ENCODE measurements at regions not wholly inside any gene's neighbourhood (a gene's known extent, or its start where the extent isn't known, plus 50 kb on each side); places are given as distances from the start of the nearest gene placed in this dataset.

- no peaks in the 10 kb centered on the region for H3K27me3 ChIP-seq (ENCODE audit: control insufficient read depth, insufficient read depth, low read length)
- H3K4me1 ChIP-seq (ENCODE audit: control insufficient read depth, insufficient read depth, low read length), result no peaks in the 10 kb centered on the region
- H3K27ac ChIP-seq (ENCODE audit: low read depth, low read length), result no peak overlapping the region
- no peak overlapping the region for H3K9ac ChIP-seq (ENCODE audit: low read length)
- H3K4me3 ChIP-seq (ENCODE audit: low read depth, low read length), result no peak overlapping the region
- H3K36me3 ChIP-seq (ENCODE audit: control insufficient read depth, insufficient read depth, low read length), result no peaks in the 10 kb centered on the region
- H3K9me3 ChIP-seq (ENCODE audit: control insufficient read depth, insufficient read depth, low read depth, low read length), result peaks cover 59% of the 10 kb centered on the region
These were observed 990.3 kb upstream of the ZNF722 start for GRCh38 chr7:63008366-63008765.

DNA sequence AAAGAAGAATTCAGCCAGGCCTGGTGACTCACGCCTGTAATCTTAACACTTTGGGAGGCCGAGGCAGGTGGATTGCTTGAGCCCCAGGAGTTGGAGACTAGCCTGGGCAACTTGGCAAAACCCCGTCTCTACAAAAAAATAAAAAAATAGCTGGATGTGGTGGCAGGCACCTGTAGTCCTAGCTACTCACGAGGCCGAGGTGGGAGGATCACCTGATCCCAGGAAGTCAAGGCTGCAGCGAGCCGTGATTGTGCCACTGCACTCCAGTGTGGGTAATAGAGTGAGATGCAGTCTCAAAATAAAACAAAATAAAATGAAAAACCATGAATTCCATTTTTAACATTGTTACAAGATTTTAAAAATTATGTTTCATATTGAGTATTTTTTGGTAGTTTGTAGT lies 988.9 kb upstream of the ZNF722 start:
- Histone ChIP-seq H3K4me1 (ENCODE audit: control insufficient read depth, insufficient read depth, low read length) (no peaks in the 10 kb centered on the region), H3K36me3 (ENCODE audit: control insufficient read depth, insufficient read depth, low read length) (no peaks in the 10 kb centered on the region), H3K27me3 (ENCODE audit: control insufficient read depth, insufficient read depth, low read length) (no peaks in the 10 kb centered on the region), H3K4me3 (ENCODE audit: low read depth, low read length) (no peak overlapping the region), H3K9me3 (ENCODE audit: control insufficient read depth, insufficient read depth, low read depth, low read length) (peaks cover 63% of the 10 kb centered on the region), H3K27ac (ENCODE audit: low read depth, low read length) (no peak overlapping the region), H3K9ac (ENCODE audit: low read length) (no peak overlapping the region)

DNA sequence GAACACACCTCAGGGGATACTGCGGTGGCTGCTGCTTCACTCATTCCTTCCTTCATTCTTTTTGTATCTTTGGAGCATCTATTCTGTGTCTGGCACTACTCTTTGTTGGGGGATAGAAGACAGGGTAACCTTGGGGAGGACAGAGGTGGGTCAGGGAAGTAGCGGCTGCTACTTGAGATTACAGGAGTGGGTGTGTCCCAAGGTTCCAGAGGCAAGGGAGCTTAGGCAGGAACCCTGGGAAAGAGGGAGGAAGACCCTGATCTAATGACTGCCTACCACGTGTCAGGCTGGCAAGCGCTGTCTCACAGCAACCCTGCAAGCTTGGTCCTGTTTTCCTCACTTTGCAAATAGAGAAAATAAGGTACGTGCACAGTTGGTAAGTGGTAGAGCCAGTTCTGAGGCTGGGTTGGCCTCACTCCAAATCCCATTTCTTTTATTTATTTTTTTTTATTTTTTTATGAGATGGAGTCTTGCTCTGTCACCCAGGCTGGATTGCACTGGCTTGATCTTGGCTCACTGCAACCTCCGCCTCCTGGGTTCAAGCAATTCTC lies 985.9 kb upstream of the ZNF722 start:
- H3K27me3 ChIP-seq (ENCODE audit: control insufficient read depth, insufficient read depth, low read length), result no peaks in the 10 kb centered on the region
- peaks cover 74% of the 10 kb centered on the region for H3K9me3 ChIP-seq (ENCODE audit: control insufficient read depth, insufficient read depth, low read depth, low read length)
- no peak overlapping the region for H3K9ac ChIP-seq (ENCODE audit: low read length)
- H3K4me3 ChIP-seq (ENCODE audit: low read depth, low read length), result no peak overlapping the region
- H3K4me1 ChIP-seq (ENCODE audit: control insufficient read depth, insufficient read depth, low read length), result no peaks in the 10 kb centered on the region
- no peaks in the 10 kb centered on the region for H3K36me3 ChIP-seq (ENCODE audit: control insufficient read depth, insufficient read depth, low read length)
- no peak overlapping the region for H3K27ac ChIP-seq (ENCODE audit: low read depth, low read length)

DNA sequence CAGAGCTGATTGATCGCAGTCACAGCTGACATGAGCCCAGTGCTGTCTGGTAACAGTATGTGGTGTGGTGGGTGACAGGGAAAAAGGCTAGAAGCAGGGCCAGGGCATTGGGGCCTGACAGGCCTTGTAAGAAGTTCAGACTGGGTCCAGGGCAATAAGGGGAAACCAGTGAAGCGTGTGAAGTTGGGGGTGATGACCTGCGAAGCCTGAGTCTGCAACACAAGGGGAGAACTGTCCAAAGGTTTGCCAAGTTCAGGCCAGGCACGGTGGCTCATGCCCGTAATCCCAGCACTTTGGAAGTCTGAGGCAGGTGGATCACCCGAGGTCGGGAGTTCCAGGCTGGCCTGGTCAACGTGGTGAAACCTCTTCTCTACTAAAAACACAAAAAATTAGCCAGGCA lies 983.9 kb upstream of the ZNF722 start:
- no peaks in the 10 kb centered on the region for H3K4me1 ChIP-seq (ENCODE audit: control insufficient read depth, insufficient read depth, low read length)
- H3K27me3 ChIP-seq (ENCODE audit: control insufficient read depth, insufficient read depth, low read length), result no peaks in the 10 kb centered on the region
- no peak overlapping the region for H3K4me3 ChIP-seq (ENCODE audit: low read depth, low read length)
- H3K27ac ChIP-seq (ENCODE audit: low read depth, low read length), result no peak overlapping the region
- H3K9ac ChIP-seq (ENCODE audit: low read length), result no peak overlapping the region
- no peaks in the 10 kb centered on the region for H3K36me3 ChIP-seq (ENCODE audit: control insufficient read depth, insufficient read depth, low read length)
- peaks cover 74% of the 10 kb centered on the region for H3K9me3 ChIP-seq (ENCODE audit: control insufficient read depth, insufficient read depth, low read depth, low read length)

GRCh38 chr7:63023182-63023787 lies 975.4 kb upstream of the ZNF722 start:
- H3K4me3 ChIP-seq (ENCODE audit: low read depth, low read length), result no peak overlapping the region
- no peaks in the 10 kb centered on the region for H3K27me3 ChIP-seq (ENCODE audit: control insufficient read depth, insufficient read depth, low read length)
- no peaks in the 10 kb centered on the region for H3K36me3 ChIP-seq (ENCODE audit: control insufficient read depth, insufficient read depth, low read length)
- no peaks in the 10 kb centered on the region for H3K4me1 ChIP-seq (ENCODE audit: control insufficient read depth, insufficient read depth, low read length)
- peaks cover 73% of the 10 kb centered on the region for H3K9me3 ChIP-seq (ENCODE audit: control insufficient read depth, insufficient read depth, low read depth, low read length)
- no peak overlapping the region for H3K27ac ChIP-seq (ENCODE audit: low read depth, low read length)
- H3K9ac ChIP-seq (ENCODE audit: low read length), result no peak overlapping the region

DNA sequence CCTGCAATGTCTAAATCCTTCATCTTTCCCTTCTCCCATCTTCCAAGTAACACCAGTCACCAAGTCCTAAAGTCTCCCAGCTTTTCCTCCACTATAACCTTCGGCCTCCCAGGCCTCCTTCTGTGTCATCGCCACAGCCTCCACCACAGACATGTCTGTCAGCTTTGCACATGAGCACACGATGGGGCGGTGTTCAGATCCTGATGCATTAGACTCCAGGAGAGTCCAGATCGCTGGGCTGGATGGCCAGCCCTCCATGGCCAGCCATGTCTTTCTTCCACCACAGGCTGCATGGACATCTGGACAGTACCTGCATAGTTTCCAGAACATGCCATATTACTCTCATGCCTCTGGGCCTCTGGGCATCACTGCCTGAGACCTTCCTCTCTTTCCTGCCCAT lies 974.2 kb upstream of the ZNF722 start:
- H3K27ac ChIP-seq (ENCODE audit: low read depth, low read length), result no peak overlapping the region
- no peaks in the 10 kb centered on the region for H3K27me3 ChIP-seq (ENCODE audit: control insufficient read depth, insufficient read depth, low read length)
- H3K4me3 ChIP-seq (ENCODE audit: low read depth, low read length), result no peak overlapping the region
- H3K36me3 ChIP-seq (ENCODE audit: control insufficient read depth, insufficient read depth, low read length), result no peaks in the 10 kb centered on the region
- H3K9me3 ChIP-seq (ENCODE audit: control insufficient read depth, insufficient read depth, low read depth, low read length), result peaks cover 77% of the 10 kb centered on the region
- H3K9ac ChIP-seq (ENCODE audit: low read length), result no peak overlapping the region
- H3K4me1 ChIP-seq (ENCODE audit: control insufficient read depth, insufficient read depth, low read length), result no peaks in the 10 kb centered on the region

DNA sequence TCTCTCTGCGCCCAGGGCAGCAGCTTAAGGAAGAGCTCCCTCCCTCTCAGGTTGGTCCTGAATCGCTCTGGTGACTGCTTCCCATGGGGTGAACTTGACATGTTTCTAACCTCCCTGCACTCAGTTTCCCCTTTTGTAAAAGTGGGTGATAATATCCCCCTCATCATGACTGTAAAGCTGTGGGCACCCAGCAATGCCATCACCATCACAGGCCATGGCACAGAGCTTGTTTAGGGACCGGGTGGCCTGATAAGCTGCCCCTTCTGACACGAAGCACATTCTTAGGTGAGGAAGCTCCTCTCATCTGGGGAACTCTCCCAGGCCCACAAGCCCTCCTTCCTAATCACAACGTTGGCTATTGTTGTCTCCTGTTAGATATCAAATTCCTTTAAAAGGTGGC lies 972.8 kb upstream of the ZNF722 start:
- Histone ChIP-seq H3K27ac (ENCODE audit: low read depth, low read length) (no peak overlapping the region), H3K27me3 (ENCODE audit: control insufficient read depth, insufficient read depth, low read length) (no peaks in the 10 kb centered on the region), H3K4me1 (ENCODE audit: control insufficient read depth, insufficient read depth, low read length) (no peaks in the 10 kb centered on the region), H3K4me3 (ENCODE audit: low read depth, low read length) (no peak overlapping the region; the same call in 1 of the 2 replicates), H3K9me3 (ENCODE audit: control insufficient read depth, insufficient read depth, low read depth, low read length) (peaks cover 87% of the 10 kb centered on the region), H3K36me3 (ENCODE audit: control insufficient read depth, insufficient read depth, low read length) (no peaks in the 10 kb centered on the region), H3K9ac (ENCODE audit: low read length) (no peak overlapping the region)

- Histone ChIP-seq H3K36me3 (ENCODE audit: control insufficient read depth, insufficient read depth, low read length) (no peaks in the 10 kb centered on the region), H3K9ac (ENCODE audit: low read length) (no peak overlapping the region), H3K4me3 (ENCODE audit: low read depth, low read length) (no peak overlapping the region), H3K9me3 (ENCODE audit: control insufficient read depth, insufficient read depth, low read depth, low read length) (peaks cover 86% of the 10 kb centered on the region), H3K4me1 (ENCODE audit: control insufficient read depth, insufficient read depth, low read length) (no peaks in the 10 kb centered on the region), H3K27ac (ENCODE audit: low read depth, low read length) (no peak overlapping the region), H3K27me3 (ENCODE audit: control insufficient read depth, insufficient read depth, low read length) (no peaks in the 10 kb centered on the region)
These were observed 971.6 kb upstream of the ZNF722 start for GRCh38 chr7:63027075-63027474.

DNA sequence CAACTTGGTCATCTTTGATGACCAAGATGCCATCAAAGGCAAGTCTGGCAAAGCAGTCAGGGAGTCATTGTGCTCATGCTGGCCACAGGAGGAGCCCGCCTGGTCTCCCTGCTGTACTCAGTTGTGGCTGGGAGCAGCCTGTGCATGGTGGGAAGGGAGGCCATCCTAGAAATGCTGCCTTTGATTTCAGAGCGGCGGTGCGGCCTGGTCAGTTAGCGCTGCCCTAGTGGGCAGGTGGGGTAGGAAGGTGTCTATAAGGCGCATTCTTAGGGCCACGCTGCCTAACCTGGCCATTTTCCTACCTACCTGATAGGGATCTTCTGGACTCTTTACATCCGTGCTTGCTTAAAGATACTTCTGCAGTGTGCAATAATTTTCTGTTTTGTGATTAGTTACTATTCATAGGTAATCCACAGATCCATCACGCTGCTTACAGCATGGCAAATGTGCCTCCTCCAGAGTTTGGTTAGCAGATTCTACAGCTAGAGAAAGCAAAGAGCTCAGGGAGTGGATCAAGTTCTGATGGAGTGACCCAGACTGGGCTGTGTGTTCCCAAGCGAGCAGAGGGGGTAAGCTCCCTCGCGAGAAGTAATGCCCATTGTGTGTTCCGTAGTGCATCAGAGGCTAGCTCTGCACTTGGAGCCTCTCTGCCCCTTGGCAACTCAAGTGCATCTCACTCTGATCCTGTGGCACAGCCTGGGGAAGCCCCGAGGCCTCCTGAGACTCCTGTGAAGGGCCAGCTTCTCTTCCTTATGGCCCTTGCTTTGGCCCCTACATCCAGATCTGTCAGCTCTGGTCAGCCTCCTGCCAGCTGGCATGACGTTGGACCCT lies 970.1 kb upstream of the ZNF722 start:
- Histone ChIP-seq H3K4me1 (ENCODE audit: control insufficient read depth, insufficient read depth, low read length) (no peaks in the 10 kb centered on the region), H3K36me3 (ENCODE audit: control insufficient read depth, insufficient read depth, low read length) (no peaks in the 10 kb centered on the region), H3K9me3 (ENCODE audit: control insufficient read depth, insufficient read depth, low read depth, low read length) (peaks cover 85% of the 10 kb centered on the region), H3K9ac (ENCODE audit: low read length) (no peak overlapping the region), H3K27me3 (ENCODE audit: control insufficient read depth, insufficient read depth, low read length) (no peaks in the 10 kb centered on the region), H3K4me3 (ENCODE audit: low read depth, low read length) (no peak overlapping the region), H3K27ac (ENCODE audit: low read depth, low read length) (no peak overlapping the region)

- Histone ChIP-seq H3K27ac (ENCODE audit: low read depth, low read length) (no peak overlapping the region), H3K9me3 (ENCODE audit: control insufficient read depth, insufficient read depth, low read depth, low read length) (peaks cover 83% of the 10 kb centered on the region), H3K4me1 (ENCODE audit: control insufficient read depth, insufficient read depth, low read length) (no peaks in the 10 kb centered on the region), H3K36me3 (ENCODE audit: control insufficient read depth, insufficient read depth, low read length) (no peaks in the 10 kb centered on the region), H3K27me3 (ENCODE audit: control insufficient read depth, insufficient read depth, low read length) (no peaks in the 10 kb centered on the region), H3K9ac (ENCODE audit: low read length) (no peak overlapping the region), H3K4me3 (ENCODE audit: low read depth, low read length) (no peak overlapping the region)
These were observed 969.5 kb upstream of the ZNF722 start for GRCh38 chr7:63029207-63029522.

- H3K27ac ChIP-seq (ENCODE audit: low read depth, low read length), result no peak overlapping the region
- no peaks in the 10 kb centered on the region for H3K36me3 ChIP-seq (ENCODE audit: control insufficient read depth, insufficient read depth, low read length)
- H3K4me1 ChIP-seq (ENCODE audit: control insufficient read depth, insufficient read depth, low read length), result no peaks in the 10 kb centered on the region
- H3K9me3 ChIP-seq (ENCODE audit: control insufficient read depth, insufficient read depth, low read depth, low read length), result peaks cover 82% of the 10 kb centered on the region
- no peaks in the 10 kb centered on the region for H3K27me3 ChIP-seq (ENCODE audit: control insufficient read depth, insufficient read depth, low read length)
- H3K4me3 ChIP-seq (ENCODE audit: low read depth, low read length), result no peak overlapping the region
- H3K9ac ChIP-seq (ENCODE audit: low read length), result no peak overlapping the region
These were observed 968.6 kb upstream of the ZNF722 start for GRCh38 chr7:63030061-63030460.
